T1000 (cell line): ENCODE measurements at regions not wholly inside any gene's neighbourhood (a gene's known extent, or its start where the extent isn't known, plus 50 kb on each side); places are given as distances from the start of the nearest gene placed in this dataset.
"Not testable (repeated sequence)": the region's sequence is repeated elsewhere in the genome, so short reads cannot be mapped to it uniquely, and the experiment has no call there.

Experiments used
- DNase-seq: peaks from one replicate; lab custom pipeline; 2025; ENCODE audit warnings: mixed read lengths; lab: John Stamatoyannopoulos, UW

GRCh38 chr17:20771104-20771503, 191.6 kb downstream of the CDRT15L2 start:
- DNase-seq = no peak

GRCh38 chr17:20774472-20775135, 195.1 kb downstream of the CDRT15L2 start:
- DNase-seq = no peak

- no peak for DNase-seq
Measured at GRCh38 chr17:20775331-20775730, 195.8 kb downstream of the CDRT15L2 start.

GRCh38 chr17:20779521-20779920, 200.0 kb downstream of the CDRT15L2 start:
- DNase-seq = no peak

- DNase-seq = no peak
Measured at GRCh38 chr17:20781260-20781659, 201.7 kb downstream of the CDRT15L2 start.

GRCh38 chr17:20781869-20782268, 202.3 kb downstream of the CDRT15L2 start:
- DNase-seq = not testable (repeated sequence)

GRCh38 chr17:20783091-20783490, 203.6 kb downstream of the CDRT15L2 start:
- DNase-seq = no peak

- no peak for DNase-seq
Measured at GRCh38 chr17:20784100-20784665, 204.7 kb downstream of the CDRT15L2 start.

- no peak for DNase-seq
Measured at GRCh38 chr17:20787281-20787680, 207.8 kb downstream of the CDRT15L2 start.

- DNase-seq = no peak
Measured at GRCh38 chr17:20791626-20792025, 212.1 kb downstream of the CDRT15L2 start.

- not testable (repeated sequence) for DNase-seq
Measured at GRCh38 chr17:20794532-20794931, 215.0 kb downstream of the CDRT15L2 start.

- no peak for DNase-seq
Measured at GRCh38 chr17:20797292-20797691, 217.8 kb downstream of the CDRT15L2 start.

- no peak for DNase-seq
Measured at GRCh38 chr17:20800146-20800545, 220.6 kb downstream of the CDRT15L2 start.

- no peak for DNase-seq
Measured at GRCh38 chr17:20805751-20806150, 226.2 kb downstream of the CDRT15L2 start.

- DNase-seq = not testable (repeated sequence)
Measured at GRCh38 chr17:20807566-20807965, 228.0 kb downstream of the CDRT15L2 start.

GRCh38 chr17:20815410-20815809, 227.4 kb downstream of the USP22 start:
- DNase-seq = not testable (repeated sequence)

GRCh38 chr17:20823905-20824304, 218.9 kb downstream of the USP22 start:
- no peak for DNase-seq

- DNase-seq = no peak
Measured at GRCh38 chr17:20825539-20825938, 217.3 kb downstream of the USP22 start.

- not testable (repeated sequence) for DNase-seq
Measured at GRCh38 chr17:20840453-20840852, 202.4 kb downstream of the USP22 start.

- DNase-seq = not testable (repeated sequence)
Measured at GRCh38 chr17:20840987-20841865, 201.6 kb downstream of the USP22 start.

GRCh38 chr17:20842012-20842411, 200.8 kb downstream of the USP22 start:
- DNase-seq = not testable (repeated sequence)

GRCh38 chr17:20843261-20843660, 199.6 kb downstream of the USP22 start:
- not testable (repeated sequence) for DNase-seq
